ENCODE measurements at regions not wholly inside any gene's neighbourhood (a gene's known extent, or its start where the extent isn't known, plus 50 kb on each side); places are given as distances from the start of the nearest gene placed in this dataset.

DNA sequence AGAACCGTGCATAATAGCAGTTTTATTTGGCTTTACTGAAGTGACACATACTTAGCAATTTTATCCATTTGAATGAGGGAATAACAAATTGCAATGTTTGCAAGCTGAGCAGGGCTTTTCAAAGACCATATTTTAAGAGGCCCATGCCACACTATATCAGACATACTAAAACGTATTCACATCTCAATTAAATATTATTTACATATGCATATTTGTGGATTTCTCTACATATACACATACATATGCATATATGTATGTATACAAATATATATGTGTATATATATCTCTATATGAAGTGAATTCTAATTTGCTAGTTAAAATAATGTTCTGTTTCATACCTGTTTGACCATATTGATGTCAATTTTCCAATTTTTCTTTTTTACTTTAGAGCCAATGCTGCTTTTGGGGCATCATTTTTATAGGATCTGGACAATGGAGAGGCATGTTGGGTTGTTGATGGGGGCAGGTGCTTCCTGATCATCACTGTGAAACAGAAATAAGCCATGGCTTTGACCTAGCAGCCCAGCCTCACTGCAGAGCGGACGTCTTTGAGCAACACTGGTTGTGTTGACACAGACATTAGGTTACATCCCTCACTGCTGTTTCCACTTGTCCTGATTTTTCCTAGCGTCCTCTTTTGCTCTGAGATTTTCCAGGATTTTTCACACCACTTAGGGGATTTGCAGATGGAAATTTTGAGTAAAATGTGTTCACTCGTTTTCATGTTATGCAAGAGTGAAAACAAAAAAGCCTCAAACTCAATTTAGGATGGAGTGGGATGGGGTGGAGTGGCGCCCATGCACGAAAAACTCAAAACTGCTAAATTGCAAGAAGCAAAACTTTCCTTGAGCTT is 56.9 kb downstream of the RDH14 start:
- DNase-seq = no peak

DNA sequence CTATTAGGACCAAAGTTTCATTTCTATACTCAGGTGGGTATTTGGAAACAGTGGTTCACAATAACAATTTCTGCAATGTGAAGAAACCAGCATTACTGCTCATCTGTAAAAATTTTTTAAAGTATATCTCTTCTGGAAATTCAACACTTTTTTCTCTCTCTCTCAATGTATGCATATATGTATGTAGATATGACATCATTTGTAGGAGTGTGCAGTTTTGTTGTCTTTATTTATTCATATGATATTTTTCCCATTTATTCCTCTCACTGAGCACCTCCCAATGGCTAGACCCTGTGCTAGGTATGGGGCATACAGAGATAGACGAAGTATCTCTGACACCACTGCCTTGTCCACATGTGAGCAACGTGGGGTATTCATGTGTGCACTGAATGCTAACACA is 58.3 kb downstream of the RDH14 start:
- DNase-seq = no peak

GRCh38 chr2:18501729-18502128 is 58.7 kb downstream of the RDH14 start:
- DNase-seq = no peak

GRCh38 chr2:18501156-18501555 is 59.3 kb downstream of the RDH14 start:
- DNase-seq = no peak

- peak; percentile 81 for DNase-seq
These were observed 60.1 kb downstream of the RDH14 start for GRCh38 chr2:18500333-18500732.

DNA sequence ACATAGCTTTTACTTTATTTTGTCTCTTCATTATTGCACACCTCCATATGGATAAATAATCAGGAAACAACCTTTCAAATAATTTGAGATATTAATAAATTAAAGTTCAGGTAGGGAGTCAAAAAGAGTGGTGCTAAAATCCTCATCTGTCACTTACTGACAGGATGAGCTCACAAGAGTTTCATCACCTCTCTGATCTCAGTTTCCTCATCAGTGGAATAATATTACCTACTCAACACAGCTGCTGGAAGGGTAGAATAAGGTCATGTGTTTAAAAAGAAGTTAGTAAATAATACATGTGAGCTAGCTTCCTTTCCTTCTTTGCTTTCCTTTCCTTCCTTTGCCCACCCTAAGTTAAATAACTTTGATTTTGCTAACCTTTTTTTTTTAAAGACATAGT is 61.9 kb downstream of the RDH14 start:
- no peak for DNase-seq

DNA sequence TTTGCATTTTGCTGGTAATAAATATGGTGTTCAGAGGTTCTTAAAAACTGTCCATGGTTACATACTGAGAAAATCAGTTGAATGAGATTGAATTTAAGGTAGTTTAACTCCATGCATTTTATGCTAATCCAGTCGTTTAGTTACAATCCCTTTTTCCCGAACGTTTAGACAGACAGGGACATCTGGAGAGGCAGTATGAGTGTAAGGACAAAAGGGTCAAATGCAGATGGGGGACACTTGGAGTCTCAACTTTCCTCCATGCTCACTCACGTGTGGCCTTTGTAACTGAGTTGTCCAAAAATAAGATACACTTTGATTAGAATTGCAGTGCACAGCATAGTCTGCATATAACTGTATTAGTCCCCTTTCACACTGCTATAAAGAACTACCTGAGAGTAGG is 63.9 kb downstream of the RDH14 start:
- no peak for DNase-seq

GRCh38 chr2:18495058-18495457 is 65.4 kb downstream of the RDH14 start:
- no peak for DNase-seq

DNA sequence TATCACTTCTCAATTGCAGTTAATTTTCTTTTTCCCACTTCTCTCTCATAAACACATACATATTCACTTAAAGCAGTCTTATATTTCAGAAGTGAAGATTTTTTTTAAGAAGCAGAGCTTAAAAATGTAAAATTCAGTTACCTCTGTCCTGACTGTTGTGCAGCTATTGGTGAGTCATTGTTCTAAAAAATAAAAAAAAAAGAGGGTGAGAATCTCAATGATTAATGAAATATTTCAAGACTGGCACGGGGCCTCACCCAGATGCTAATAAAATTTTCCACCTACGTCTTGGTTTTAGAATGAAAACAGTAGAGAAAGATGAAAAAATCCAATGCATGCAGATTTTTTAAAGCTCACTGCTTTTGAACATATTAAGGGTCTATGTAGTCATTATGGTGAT is 67.7 kb downstream of the RDH14 start:
- DNase-seq = no peak

DNA sequence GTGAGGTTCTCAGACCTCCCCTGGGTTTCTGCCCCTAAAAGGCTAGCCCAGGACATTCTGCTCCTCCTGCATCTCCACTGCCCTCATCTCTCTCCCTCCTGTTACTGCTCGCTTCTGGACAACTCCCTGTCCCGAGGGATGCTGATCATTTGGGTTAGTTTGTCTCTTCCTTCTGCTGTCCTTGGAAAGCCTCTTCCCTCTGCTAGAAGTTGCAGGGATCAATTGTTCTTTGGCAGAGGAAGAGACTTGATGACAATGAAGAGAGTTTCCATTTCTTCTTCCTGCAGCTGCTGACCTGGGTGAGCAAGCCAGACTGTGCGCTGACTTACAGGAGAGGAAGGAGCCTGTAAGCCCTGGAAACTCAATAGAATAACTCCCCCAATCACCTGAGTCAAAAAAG is 68.9 kb downstream of the RDH14 start:
- DNase-seq = no peak

- DNase-seq = no peak
These were observed 69.6 kb downstream of the RDH14 start for GRCh38 chr2:18490901-18491300.

GRCh38 chr2:18487106-18487913 is 73.1 kb downstream of the RDH14 start:
- DNase-seq = no peak

DNA sequence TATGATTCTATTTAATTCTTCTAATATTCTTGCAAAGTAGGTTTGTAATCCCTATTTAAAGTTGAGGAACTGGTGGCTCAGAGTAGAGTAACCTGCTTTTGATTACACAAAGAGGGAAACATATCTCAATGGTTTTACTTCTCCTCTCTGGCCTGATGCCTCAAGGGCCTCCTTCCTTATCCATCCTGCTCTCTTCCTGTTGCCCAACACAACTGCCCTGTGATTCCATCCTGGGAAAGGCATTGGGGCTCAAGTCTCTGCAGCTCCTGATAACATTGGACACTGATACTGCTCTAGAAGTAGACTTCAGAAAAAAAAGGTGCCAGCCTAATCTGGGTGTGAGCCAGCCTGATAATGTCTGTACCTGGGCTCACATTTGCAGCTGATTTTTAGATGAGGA is 75.8 kb downstream of the RDH14 start:
- no peak for DNase-seq

DNA sequence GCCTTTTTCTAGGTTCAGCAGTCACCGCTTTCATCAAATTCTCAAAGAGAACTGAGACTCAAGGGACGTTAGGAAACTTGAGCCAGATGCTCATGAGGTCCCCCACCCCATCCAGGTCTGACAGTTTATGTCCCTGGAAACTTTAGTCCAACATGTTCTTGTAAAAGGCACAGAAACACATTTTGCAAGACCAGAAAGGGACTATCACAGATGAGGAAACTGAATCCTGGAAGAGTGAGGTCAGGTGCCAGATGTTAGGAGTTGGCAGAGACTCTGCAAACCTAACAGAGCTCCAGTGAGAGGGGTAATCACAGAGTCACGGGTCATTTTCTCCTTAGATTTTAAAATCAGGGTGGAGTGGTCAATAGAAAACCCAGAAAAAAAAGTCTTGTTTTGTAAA is 76.6 kb downstream of the RDH14 start:
- DNase-seq = no peak

GRCh38 chr2:18482666-18483065 is 77.8 kb downstream of the RDH14 start:
- peak; percentile 59 for DNase-seq

- DNase-seq = no peak
These were observed 80.5 kb downstream of the RDH14 start for GRCh38 chr2:18479947-18480369.

DNA sequence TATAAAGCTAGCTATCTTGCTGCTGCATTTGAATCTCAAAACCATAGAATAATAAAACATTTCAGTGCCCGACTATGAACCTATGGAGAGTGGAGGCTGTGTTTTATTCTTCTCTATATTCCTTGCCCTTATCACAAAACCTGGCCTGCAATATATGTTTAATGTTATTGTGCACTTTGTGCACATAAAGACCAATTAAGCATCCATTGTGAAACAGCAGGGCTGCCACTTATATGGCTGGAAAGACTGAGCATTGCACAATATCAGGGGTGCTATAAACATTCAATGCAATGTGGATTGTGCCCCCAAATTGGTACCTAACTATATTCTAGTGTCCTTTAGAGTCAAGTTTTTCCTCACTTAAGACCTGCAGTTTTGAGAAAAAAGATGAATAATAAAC is 83.2 kb downstream of the RDH14 start:
- no peak for DNase-seq

- no peak for DNase-seq
These were observed 84.0 kb downstream of the RDH14 start for GRCh38 chr2:18476484-18476883.

- no peak for DNase-seq
These were observed 84.6 kb downstream of the RDH14 start for GRCh38 chr2:18475884-18476283.

DNA sequence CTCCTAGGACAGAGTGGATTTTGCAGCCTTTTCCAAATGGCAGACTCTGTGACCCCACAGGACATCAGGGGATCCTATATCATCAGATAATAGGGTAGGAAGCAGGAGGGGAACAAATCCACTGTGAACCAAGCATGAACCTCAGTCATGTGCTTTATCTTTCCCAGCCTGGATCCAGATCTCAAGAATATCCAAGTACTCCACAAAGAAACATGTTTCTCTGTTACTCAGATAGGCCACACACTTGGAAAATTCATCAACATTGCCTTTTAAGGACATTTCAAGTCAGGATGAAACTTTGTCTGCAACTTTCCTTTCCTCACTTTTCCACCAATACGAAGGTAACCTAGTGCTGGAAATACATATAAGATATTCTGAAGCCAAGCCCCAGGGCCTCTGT is 85.8 kb downstream of the RDH14 start:
- no peak for DNase-seq

GRCh38 chr2:18473241-18474181 is 86.9 kb downstream of the RDH14 start:
- peak; percentile 70 for DNase-seq

GRCh38 chr2:18467749-18468360 is 92.6 kb downstream of the RDH14 start:
- DNase-seq = no peak

- DNase-seq = no peak
These were observed 94.5 kb downstream of the RDH14 start for GRCh38 chr2:18465979-18466378.
